ENCODE measurements at regions not wholly inside any gene's neighbourhood (a gene's known extent, or its start where the extent isn't known, plus 50 kb on each side); places are given as distances from the start of the nearest gene placed in this dataset.

DNA sequence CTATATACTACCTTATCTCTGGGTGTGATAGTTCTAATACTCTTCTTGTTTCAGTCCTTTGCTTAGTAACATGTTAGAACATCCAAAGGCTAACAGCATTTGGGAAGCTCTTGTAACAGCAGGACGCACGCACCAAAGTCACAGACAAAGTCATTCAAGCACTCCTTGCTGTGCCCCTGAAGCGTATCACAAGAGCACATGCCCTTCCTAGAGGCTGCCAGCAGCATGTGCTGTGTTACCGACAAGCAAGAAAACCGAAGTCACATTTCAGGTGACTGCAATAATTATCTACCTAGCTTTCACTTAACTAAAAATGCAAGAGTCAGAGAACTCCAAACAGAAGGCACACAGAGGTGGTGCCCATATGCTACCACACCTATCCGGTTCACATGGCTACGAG lies 194.1 kb downstream of the KLF12 start:
- Mint-ChIP-seq H3K4me1 (peaks cover 30% of the 10 kb centered on the region), H3K4me3 (no peak overlapping the region), H3K27me3 (no peaks in the 10 kb centered on the region), H3K27ac (no peak overlapping the region), H3K36me3 (ENCODE audit: low read depth) (peaks cover 56% of the 10 kb centered on the region), H3K9me3 (no peaks in the 10 kb centered on the region)
- ChIA-PET CTCF (interaction anchor here (1.0 kb wide), 1 partner anchor 27 kb away, joined by 3 read pairs; no protein-coding TSS in a partner anchor), POLR2A (no interaction called here)
- intact Hi-C loops (cut with micrococcal nuclease): loop anchor here (5.0 kb wide), 1 partner anchor 38 kb away; no protein-coding TSS in a partner anchor
- no peak for ATAC-seq (ENCODE audit: low read depth)
- TF ChIP-seq, protein P1, sequence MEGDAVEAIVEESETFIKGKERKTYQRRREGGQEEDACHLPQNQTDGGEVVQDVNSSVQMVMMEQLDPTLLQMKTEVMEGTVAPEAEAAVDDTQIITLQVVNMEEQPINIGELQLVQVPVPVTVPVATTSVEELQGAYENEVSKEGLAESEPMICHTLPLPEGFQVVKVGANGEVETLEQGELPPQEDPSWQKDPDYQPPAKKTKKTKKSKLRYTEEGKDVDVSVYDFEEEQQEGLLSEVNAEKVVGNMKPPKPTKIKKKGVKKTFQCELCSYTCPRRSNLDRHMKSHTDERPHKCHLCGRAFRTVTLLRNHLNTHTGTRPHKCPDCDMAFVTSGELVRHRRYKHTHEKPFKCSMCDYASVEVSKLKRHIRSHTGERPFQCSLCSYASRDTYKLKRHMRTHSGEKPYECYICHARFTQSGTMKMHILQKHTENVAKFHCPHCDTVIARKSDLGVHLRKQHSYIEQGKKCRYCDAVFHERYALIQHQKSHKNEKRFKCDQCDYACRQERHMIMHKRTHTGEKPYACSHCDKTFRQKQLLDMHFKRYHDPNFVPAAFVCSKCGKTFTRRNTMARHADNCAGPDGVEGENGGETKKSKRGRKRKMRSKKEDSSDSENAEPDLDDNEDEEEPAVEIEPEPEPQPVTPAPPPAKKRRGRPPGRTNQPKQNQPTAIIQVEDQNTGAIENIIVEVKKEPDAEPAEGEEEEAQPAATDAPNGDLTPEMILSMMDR (IDR thresholded peaks at IDR 0.05): no peak
- no peak for DNase-seq

GRCh38 chr13:73939603-73940002 lies 194.6 kb downstream of the KLF12 start:
- no peak for ATAC-seq (ENCODE audit: low read depth)
- no peak overlapping the region for H3K4me3 Mint-ChIP-seq
- no peak for DNase-seq
- TF ChIP-seq, protein P1 (IDR thresholded peaks at IDR 0.05): no peak
- peaks cover 56% of the 10 kb centered on the region for H3K36me3 Mint-ChIP-seq (ENCODE audit: low read depth)
- H3K9me3 Mint-ChIP-seq: no peaks in the 10 kb centered on the region
- peaks cover 26% of the 10 kb centered on the region for H3K4me1 Mint-ChIP-seq
- no peak overlapping the region for H3K27ac Mint-ChIP-seq
- ChIA-PET POLR2A (no interaction called here), CTCF (interaction anchor here (1.0 kb wide), 1 partner anchor 26 kb away, joined by 3 read pairs; no protein-coding TSS in a partner anchor)
- H3K27me3 Mint-ChIP-seq: no peaks in the 10 kb centered on the region
- intact Hi-C loops (cut with micrococcal nuclease): loop anchor here (5.0 kb wide), 1 partner anchor 37 kb away; no protein-coding TSS in a partner anchor

GRCh38 chr13:73939071-73939380 lies 195.2 kb downstream of the KLF12 start:
- Mint-ChIP-seq H3K27ac (no peak overlapping the region), H3K4me3 (no peak overlapping the region), H3K36me3 (ENCODE audit: low read depth) (peaks cover 56% of the 10 kb centered on the region), H3K9me3 (no peaks in the 10 kb centered on the region), H3K27me3 (no peaks in the 10 kb centered on the region), H3K4me1 (peaks cover 23% of the 10 kb centered on the region)
- intact Hi-C loops (cut with micrococcal nuclease): no loop called here
- DNase-seq: no peak
- ChIA-PET CTCF (no interaction called here), POLR2A (no interaction called here)
- ATAC-seq (ENCODE audit: low read depth): no peak
- TF ChIP-seq, protein P1 (IDR thresholded peaks at IDR 0.05): no peak

DNA sequence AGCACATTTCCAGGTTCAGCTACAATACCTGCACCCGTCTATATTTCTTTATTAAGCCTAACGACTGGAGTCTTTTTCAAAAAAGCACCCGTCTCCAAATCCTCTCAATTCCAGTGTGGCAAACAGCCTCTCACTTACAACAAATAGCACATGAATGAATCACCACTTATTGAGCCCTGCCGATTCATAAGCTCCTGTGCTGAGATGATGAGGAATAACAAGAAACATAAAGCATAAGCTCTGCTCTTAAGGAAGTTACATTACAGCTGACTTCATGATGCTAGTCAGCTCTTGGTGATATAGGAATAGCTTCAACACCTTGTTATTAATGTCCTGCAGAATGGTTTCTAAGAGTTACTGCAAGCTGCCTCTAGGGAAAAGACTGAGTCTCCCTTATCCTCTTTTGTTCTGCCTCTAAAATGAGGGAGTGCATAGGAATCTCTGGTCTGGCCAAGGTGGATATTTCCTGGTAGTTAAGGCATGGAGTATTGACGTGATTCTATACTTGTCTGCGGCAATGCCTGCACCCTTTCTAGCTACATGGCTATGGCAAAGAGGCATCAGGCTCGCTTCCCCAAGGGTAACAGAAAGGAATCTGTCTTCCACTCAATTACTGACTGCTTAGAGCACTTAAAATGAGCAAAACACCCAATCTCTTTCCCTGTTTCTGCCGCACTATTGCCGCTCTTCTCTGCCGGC lies 195.7 kb downstream of the KLF12 start:
- H3K27me3 Mint-ChIP-seq: no peaks in the 10 kb centered on the region
- TF ChIP-seq, protein P1 (IDR thresholded peaks at IDR 0.05): no peak
- H3K4me3 Mint-ChIP-seq: no peak overlapping the region
- H3K27ac Mint-ChIP-seq: no peak overlapping the region
- ATAC-seq (ENCODE audit: low read depth) (no peak), DNase-seq (no peak)
- peaks cover 52% of the 10 kb centered on the region for H3K36me3 Mint-ChIP-seq (ENCODE audit: low read depth)
- ChIA-PET POLR2A (no interaction called here), CTCF (no interaction called here)
- intact Hi-C loops (cut with micrococcal nuclease): no loop called here
- peaks cover 22% of the 10 kb centered on the region for H3K4me1 Mint-ChIP-seq
- no peaks in the 10 kb centered on the region for H3K9me3 Mint-ChIP-seq

- Mint-ChIP-seq H3K4me3 (no peak overlapping the region), H3K9me3 (no peaks in the 10 kb centered on the region), H3K36me3 (ENCODE audit: low read depth) (peaks cover 45% of the 10 kb centered on the region), H3K27ac (no peak overlapping the region), H3K27me3 (no peaks in the 10 kb centered on the region), H3K4me1 (peaks cover 22% of the 10 kb centered on the region)
- ChIA-PET CTCF (no interaction called here), POLR2A (no interaction called here)
- ATAC-seq (ENCODE audit: low read depth) (no peak), DNase-seq (no peak)
- TF ChIP-seq, protein P1 (IDR thresholded peaks at IDR 0.05): no peak
- intact Hi-C loops (cut with micrococcal nuclease): no loop called here
Observed at GRCh38 chr13:73937441-73937840, 196.8 kb downstream of the KLF12 start.

All from activated B cell treated with CpG ODN at 0.5 μM for 24 hours (primary cell).